ENCODE measurements at regions not wholly inside any gene's neighbourhood (a gene's known extent, or its start where the extent isn't known, plus 50 kb on each side); places are given as distances from the start of the nearest gene placed in this dataset.
"Not testable (repeated sequence)": the region's sequence is repeated elsewhere in the genome, so short reads cannot be mapped to it uniquely, and the experiment has no call there.

DNA sequence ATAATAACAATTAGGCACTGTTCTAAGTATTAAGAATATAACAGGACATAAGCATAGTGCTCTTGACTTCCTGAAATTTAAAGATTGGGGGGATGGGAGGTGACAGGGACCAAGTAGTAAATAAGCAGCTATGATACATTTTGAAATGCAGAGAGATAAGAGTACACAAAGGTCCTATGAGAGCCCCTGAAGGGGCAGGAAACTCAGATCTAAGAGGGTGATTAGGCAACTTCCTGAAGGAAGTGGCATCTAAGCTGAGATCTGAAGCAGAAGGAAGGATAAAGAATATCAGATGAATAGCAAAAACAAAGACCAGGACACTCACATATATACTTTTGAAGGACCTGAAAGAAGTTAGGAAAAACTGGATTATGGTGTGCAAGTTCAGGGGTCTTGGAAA, 415.2 kb upstream of the FRG2C start:
- no peak for DNase-seq

GRCh38 chr3:75254685-75255084, 409.4 kb upstream of the FRG2C start:
- no peak for DNase-seq

- not testable (repeated sequence) for DNase-seq
Measured at GRCh38 chr3:75258825-75259683, 405.1 kb upstream of the FRG2C start.

GRCh38 chr3:75260975-75261374, 403.2 kb upstream of the FRG2C start:
- DNase-seq, result not testable (repeated sequence)

GRCh38 chr3:75262661-75263060, 401.5 kb upstream of the FRG2C start:
- DNase-seq, result no peak

DNA sequence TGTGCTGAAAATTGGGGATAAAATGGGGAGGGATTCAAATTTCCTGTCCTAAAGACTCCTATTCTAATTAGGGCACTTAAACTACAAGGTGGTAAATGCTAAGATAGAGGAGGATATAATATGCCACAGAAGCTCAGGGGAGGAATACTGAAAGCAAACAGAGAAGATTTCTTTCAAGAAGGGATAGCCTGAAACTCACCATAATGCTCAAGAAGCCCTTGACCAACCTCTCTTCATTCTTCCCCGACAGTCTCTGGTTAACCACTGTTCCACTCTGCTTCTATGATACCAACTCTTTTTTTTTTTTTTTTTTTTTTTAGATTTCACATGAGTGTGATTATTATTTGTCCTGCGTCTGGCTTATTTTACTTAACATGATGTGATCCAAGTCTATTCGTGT, 398.2 kb upstream of the FRG2C start:
- no peak for DNase-seq

DNA sequence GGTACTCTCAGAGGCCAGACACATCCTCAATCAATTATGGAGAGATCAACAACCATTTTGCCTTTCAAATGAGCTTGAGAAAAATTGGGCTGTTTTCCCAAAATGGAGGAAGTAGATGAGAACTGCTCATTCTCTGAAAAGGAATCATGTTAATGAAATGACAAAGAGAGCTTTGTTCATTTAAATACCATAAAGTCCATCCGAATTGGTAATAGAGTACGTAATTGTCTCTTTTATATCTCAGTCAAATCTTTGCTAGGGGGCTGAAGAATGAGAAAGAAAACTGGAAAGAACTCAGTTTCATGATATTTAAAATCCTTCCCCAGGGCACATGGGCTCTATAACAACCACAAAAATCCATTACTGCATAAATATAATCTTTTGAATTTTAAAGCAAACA, 395.6 kb upstream of the FRG2C start:
- DNase-seq, result not testable (repeated sequence)

GRCh38 chr3:75272237-75272636, 391.9 kb upstream of the FRG2C start:
- not testable (repeated sequence) for DNase-seq

DNA sequence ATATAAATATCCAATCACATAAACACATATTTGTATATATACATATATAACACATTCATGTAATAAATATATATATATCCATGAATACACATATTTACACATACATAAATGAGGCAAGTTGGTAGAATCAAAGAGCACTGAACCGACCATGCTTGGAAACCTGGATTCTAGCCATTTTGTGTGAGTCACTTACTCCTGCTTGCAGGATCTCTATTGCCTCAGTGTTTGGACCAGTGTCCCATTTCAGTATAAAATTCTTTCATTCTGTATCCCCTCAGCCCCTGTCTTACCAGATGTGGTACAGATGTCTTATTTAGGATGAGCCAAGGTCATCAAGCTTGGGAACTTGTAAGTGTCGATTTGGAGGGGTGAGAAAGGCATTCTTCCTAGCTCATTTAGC, 391.4 kb upstream of the FRG2C start:
- DNase-seq, result no peak

DNA sequence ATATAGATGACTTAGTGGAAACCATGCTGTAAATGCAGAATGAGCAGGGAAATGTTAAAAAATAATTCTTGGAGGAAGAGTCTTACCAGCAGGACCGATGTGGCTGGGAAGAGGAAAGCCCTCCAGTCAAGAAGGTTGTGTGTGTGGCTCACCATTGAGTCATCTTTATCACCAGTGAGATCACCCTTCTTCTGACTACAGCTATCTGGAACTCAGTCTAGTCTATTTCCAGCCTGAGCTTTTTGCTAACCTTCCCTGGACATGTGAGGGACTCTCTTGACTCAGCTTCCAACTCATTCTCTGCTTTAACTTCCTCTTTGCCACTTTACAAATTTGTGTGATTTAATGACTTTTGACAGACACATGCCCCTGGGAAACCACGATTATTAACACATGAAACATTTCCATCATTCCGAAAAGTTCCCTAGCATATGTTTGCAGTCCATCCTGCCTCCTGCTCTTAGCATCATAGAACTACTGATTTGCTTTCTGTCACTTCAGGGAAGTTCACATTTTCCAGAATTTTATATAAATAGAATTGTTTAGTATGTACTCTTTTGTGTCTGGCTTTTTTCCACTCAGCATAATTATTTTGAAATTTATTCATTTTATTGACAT, 378.5 kb upstream of the FRG2C start:
- DNase-seq, result not testable (repeated sequence)

DNA sequence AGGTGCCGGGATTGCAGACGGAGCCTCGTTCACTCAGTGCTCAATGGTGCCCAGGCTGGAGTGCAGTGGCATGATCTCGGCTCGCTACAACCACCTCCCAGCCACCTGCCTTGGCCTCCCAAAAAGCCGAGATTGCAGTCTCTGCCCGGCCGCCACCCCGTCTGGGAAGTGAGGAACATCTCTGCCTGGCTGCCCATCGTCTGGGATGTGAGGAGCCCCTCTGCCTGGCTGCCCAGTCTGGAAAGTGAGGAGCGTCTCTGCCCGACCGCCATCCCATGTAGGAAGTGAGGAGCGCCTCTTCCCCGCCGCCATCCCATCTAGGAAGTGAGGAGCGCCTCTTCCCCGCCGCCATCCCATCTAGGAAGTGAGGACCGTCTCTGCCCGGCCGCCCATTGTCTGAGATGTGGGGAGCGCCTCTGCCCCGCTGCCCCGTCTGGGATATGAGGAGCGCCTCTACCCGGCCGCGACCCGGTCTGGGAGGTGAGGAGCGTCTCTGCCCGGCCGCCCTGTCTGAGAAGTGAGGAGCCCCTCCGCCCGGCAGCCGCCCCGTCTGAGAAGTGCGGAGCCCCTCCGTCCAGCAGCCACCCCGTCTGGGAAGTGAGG, 375.1 kb upstream of the FRG2C start:
- not testable (repeated sequence) for DNase-seq

- DNase-seq, result no peak
Measured at GRCh38 chr3:75294124-75294523, 370.0 kb upstream of the FRG2C start.

DNA sequence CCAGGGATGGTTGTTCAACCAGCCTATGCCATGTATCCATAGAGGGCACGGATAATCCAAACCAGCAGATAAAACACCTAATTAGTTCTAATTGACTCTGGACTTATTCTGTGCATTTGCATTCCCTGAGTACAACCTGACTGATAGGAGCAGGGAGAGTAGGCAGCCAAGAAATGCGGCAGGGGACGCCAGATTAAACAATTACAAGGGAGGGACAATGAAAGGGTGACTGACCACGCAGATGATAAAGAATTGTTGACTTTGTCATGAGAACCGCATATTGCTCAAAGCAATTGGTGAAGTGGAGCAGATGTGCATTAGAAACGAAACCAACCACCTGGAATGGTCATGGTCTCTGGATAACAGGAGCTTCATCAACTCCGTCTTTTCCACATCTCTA, 369.1 kb upstream of the FRG2C start:
- no peak for DNase-seq

DNA sequence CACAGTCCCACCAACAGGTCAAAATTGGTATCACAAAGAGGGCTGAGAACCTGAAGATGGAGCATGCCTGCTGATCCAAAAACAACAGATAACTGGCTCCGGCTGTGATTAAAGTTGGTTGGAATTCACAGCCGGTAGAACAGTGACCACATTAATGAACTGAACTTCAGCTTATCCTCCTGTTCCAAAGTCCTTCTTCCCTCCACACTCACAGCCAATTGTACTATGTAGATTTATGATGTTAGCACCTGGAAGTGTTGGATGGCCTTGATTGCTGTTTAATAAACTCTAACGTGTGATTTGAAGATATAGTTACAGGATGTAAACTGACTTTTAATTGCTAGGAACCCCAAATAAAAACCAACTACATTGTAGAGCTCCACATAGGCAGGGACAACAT, 367.3 kb upstream of the FRG2C start:
- DNase-seq, result no peak

- DNase-seq, result no peak
Measured at GRCh38 chr3:75300606-75301005, 363.5 kb upstream of the FRG2C start.

DNA sequence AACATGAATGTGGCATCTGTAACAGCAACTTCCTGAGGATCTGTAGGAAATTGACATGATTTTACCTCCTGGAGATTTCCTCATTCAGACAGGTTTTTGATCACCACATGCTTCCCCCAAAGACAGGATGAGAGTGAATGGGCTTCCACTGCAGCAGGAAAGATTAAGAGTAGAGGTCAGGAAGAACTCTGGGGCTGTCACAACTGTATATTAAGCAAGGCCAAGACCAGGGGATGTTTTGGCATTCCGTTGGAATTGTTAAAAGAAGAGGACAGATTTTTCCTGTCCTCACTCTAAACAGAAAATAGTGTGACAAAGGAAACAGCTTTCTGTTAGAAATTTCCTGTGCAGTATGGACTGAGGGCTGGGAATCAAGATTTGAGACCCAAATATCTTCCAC, 363.1 kb upstream of the FRG2C start:
- not testable (repeated sequence) for DNase-seq

DNA sequence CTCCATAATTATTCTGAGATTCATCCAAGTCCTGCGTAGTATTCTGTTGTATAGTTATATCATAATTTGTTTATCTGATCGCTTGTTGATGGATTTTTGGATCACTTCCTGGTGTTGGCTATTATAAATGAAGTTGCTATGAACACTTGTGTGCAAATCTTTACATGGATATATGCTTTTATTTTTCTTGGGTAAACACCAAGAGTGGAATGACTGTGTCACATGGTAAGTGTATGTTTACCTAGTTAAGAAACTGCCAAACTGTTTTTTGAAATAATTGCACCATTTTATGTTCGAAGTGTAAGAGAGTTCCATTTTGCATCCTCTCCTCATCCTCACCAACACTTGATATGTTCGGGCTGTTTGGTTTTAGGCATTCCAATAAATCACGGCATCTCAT, 360.4 kb upstream of the FRG2C start:
- DNase-seq, result no peak

- no peak for DNase-seq
Measured at GRCh38 chr3:75305901-75306300, 358.2 kb upstream of the FRG2C start.

DNA sequence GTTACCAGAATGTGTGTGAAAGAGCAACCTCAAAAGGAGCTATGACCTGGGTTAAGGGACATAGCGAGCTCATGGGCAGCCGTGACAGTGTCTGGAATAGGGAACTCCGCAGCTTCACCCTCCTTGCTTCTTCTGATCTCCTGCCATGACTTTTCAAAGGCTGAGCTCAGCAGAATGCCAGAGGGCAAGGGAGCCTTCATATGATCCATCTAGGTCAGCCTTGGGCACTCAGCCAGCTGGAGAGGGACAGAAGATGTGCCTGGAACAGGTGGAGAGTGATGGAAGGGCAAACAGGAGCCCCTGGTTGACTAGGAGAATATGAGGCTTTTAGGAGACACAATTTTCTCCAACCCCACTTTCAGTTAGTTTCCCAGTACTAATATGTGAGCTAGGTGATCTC, 352.8 kb upstream of the FRG2C start:
- DNase-seq, result not testable (repeated sequence)

DNA sequence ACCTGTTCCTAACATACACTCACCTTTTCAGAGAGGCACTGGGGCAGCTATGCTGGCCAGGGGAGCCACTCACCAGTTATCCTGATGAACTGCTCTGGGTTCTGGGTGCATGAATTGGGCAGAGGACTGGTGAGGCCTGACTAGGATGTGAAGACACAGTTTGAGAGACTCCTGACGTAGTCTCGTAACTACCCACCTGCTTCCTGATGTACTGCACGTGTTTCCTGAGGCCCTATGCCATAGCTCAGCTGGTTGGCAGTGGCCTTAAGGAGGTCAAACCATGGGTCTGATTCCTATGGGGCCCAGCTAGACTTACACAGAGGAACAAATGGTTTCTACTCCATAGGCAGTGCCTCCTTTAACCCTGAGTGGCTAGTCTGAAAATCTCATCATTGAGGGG, 351.7 kb upstream of the FRG2C start:
- not testable (repeated sequence) for DNase-seq

DNA sequence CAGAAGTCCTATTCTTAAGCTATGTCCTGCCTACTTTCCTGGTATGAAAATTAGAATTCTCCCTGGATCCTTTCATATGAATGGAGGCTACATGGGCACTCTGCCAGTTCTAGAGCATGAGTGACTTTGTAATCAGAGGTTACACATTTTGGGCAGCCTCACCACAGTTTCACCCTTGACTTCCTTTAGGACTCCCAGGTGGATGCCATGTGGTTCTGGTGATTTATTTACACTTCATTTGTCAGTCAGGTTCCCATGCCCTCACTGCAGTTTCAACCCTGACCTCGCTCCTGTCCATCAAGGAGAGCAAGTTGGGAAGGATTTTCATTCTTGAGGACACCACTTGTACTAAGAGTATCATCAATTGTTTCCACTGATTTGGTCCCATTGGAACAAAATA, 344.4 kb upstream of the FRG2C start:
- peak; percentile 2 for DNase-seq

- no peak for DNase-seq
Measured at GRCh38 chr3:75320369-75320768, 343.8 kb upstream of the FRG2C start.

DNA sequence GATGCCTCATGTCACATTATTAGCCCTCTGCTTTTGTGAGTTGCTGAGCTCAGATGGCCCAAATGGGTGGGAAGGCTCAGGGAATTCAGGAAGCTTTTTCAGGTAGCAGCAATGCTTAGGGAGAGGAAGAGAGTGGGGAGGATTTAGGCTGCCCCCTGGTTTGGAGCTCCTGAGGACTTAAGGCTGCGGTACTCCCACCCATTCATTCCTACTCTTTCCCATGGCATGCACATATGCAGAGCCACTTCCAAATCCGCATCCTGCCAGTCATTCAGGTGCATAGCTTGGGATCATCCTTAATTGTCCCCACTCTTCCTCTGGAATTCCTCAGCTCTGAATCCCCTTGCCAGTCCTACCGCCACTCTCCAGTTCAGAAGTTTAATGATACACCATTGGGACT, 343.1 kb upstream of the FRG2C start:
- no peak for DNase-seq

DNA sequence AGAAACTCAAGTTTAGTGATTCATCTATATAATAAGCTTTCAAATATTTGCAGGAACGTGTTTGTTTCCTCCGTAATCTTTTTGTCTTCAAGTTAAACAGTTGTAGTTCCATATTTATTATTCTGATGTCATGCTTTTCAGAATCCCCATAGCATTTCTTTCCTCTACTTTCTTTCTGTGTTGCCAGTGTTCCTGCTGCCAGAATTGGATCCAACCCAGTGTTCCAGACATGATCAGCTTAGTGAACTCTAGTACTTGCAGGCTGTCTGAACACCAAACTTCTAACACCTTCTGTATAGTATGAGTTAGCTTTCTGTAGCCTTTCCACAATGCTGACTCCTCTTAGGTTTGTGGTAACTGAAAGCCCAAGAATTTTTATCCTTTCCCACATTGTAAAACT, 340.2 kb upstream of the FRG2C start:
- not testable (repeated sequence) for DNase-seq
